WI38 (cell line): ENCODE measurements at regions not wholly inside any gene's neighbourhood (a gene's known extent, or its start where the extent isn't known, plus 50 kb on each side); places are given as distances from the start of the nearest gene placed in this dataset.
A peak's percentile ranks its signal among the peaks of the same experiment; 100 is the strongest.

ENCODE experiments used
- H3K4me3 ChIP-seq: 2 replicates; pipeline ENCODE4 v1.5.1; 2011; ENCODE audit warnings: low read depth, mild to moderate bottlenecking, control low read depth, low read length
- CTCF ChIP-seq: IDR thresholded peaks from 2 replicates; pipeline ENCODE4 v1.5.1; 2012; ENCODE audit warnings: low read depth, mild to moderate bottlenecking, control low read depth, low read length

GRCh38 chr6:81235512-81235911 lies 517.0 kb downstream of the TENT5A start:
- no peak overlapping the region for H3K4me3 ChIP-seq
- no peak for TF ChIP-seq CTCF

GRCh38 chr6:81233990-81234389 lies 518.5 kb downstream of the TENT5A start:
- no peak for TF ChIP-seq CTCF
- H3K4me3 ChIP-seq, result no peak overlapping the region

- H3K4me3 ChIP-seq, result 0 out of 2 replicates have a peak overlapping the region, but pooled peaks have one; percentile 4
- TF ChIP-seq CTCF, result no peak
Observed at GRCh38 chr6:81228912-81229555, 523.4 kb downstream of the TENT5A start.

GRCh38 chr6:81226957-81227356 lies 525.5 kb downstream of the TENT5A start:
- no peak for TF ChIP-seq CTCF
- H3K4me3 ChIP-seq, result no peak overlapping the region

GRCh38 chr6:81216668-81217067 lies 535.8 kb downstream of the TENT5A start:
- no peak for TF ChIP-seq CTCF

GRCh38 chr6:81215092-81215432 lies 537.4 kb downstream of the TENT5A start:
- no peak for TF ChIP-seq CTCF
- H3K4me3 ChIP-seq, result no peak overlapping the region

More at GRCh38 chr6:81216668-81217067, 535.8 kb downstream of the TENT5A start:
- H3K4me3 ChIP-seq, result no peak overlapping the region

GRCh38 chr6:81214414-81215091 lies 537.9 kb downstream of the TENT5A start:
- H3K4me3 ChIP-seq, result no peak overlapping the region
- TF ChIP-seq CTCF, result no peak
